Choroid plexus epithelial cell (primary cell): ENCODE measurements at regions not wholly inside any gene's neighbourhood (a gene's known extent, or its start where the extent isn't known, plus 50 kb on each side); places are given as distances from the start of the nearest gene placed in this dataset.
A peak's percentile ranks its signal among the peaks of the same experiment; 100 is the strongest.

Source experiments
- DNase-seq: peaks from one replicate; pipeline ENCODE4 v3.0.0-alpha.2; 2010; ENCODE audit warnings: low read depth
- H3K4me3 ChIP-seq: 2 replicates; pipeline ENCODE4 v1.5.1; 2011; ENCODE audit warnings: low read depth, mild to moderate bottlenecking, control low read depth, low read length, moderate library complexity
- TF ChIP-seq, protein P1 (sequence below): conservative IDR thresholded peaks from 2 replicates; pipeline ENCODE4 v1.5.1; 2011; ENCODE audit warnings: low read depth, mild to moderate bottlenecking, control low read depth, inconsistent platforms, low read length, moderate library complexity

DNA sequence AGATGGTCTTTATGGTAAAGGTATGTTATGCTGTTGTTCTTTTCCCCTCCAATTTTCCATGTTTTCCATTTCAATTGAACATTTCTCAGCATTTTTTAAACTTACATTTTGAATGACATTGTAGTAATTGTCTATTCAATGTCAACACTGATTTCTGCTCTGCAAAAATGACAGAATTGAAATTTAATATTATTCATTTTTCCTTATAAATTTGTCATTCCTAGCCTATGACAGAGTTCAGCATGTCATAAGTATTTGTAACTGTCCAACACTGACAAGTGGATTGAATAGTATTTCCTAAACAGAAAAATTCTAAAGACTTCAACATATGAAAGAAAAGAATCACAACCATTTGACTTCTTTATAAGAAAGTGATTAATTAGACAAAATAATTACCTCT, 1478.3 kb upstream of the CDH6 start:
- DNase-seq = no peak
- H3K4me3 ChIP-seq = no peak overlapping the region
- TF ChIP-seq, protein P1, sequence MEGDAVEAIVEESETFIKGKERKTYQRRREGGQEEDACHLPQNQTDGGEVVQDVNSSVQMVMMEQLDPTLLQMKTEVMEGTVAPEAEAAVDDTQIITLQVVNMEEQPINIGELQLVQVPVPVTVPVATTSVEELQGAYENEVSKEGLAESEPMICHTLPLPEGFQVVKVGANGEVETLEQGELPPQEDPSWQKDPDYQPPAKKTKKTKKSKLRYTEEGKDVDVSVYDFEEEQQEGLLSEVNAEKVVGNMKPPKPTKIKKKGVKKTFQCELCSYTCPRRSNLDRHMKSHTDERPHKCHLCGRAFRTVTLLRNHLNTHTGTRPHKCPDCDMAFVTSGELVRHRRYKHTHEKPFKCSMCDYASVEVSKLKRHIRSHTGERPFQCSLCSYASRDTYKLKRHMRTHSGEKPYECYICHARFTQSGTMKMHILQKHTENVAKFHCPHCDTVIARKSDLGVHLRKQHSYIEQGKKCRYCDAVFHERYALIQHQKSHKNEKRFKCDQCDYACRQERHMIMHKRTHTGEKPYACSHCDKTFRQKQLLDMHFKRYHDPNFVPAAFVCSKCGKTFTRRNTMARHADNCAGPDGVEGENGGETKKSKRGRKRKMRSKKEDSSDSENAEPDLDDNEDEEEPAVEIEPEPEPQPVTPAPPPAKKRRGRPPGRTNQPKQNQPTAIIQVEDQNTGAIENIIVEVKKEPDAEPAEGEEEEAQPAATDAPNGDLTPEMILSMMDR = no peak

GRCh38 chr5:29702875-29703274, 1490.6 kb upstream of the CDH6 start:
- H3K4me3 ChIP-seq = no peak overlapping the region
- TF ChIP-seq, protein P1 = no peak
- no peak for DNase-seq

DNA sequence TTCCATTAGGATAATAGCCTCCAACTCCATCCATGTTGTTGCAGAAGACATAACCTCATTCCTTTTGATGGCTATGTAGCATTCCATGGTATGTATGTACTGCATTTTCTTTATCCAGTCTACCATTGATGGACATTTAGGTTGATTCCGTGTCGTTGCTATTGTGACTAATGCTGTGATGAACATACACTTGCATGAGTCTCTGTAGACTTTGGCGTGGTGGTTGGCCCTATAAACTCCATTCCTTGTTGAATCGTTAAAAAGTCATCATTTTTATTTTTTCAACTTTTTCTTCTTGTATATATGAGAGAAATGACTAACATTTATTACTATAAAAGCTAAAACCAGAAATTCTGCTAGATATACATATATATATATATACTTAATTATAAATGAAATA, 1491.9 kb upstream of the CDH6 start:
- H3K4me3 ChIP-seq = no peak overlapping the region
- no peak for DNase-seq
- TF ChIP-seq, protein P1 = no peak

GRCh38 chr5:29697785-29698414, 1495.6 kb upstream of the CDH6 start:
- no peak overlapping the region for H3K4me3 ChIP-seq
- TF ChIP-seq, protein P1 = no peak
- DNase-seq = peak; percentile 0

DNA sequence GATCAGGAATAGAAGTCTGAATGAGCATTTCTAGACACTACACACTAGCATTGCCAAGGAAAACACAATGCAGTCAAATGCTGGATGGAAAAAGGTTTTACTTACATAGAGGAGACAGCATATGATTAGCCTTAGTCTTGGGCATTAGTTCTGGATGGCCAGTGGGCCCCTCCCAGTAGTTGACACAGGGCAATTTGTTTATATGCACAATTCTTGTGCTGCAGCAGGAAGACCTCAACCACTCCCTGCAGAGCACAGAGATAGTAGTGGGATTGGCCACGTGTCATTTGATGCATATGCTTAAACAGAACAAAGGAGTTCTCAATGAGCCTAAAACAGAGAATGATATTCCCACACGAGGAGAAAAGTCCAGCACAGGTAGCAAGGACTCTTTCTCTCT, 1496.2 kb upstream of the CDH6 start:
- no peak overlapping the region for H3K4me3 ChIP-seq
- DNase-seq = no peak
- TF ChIP-seq, protein P1 = no peak

DNA sequence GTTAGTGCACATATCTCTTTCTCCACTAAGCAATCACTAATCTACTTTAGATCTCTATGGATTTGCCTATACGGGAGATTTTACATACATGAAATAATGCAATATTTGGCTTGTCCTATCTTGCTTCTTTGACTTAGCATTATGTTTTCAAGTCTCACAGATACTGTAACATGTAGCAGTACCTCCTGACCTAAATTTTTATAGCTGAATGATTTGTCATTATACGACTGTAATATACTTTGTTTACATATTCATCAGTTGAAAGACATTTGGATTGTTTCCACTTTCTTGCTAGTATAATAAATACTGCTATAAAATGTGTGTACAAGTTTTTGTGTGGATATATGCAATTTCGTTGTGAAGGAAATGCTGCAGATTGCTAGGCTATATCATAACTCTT, 1520.8 kb upstream of the CDH6 start:
- DNase-seq = no peak
- H3K4me3 ChIP-seq = no peak overlapping the region
- TF ChIP-seq, protein P1 = no peak

GRCh38 chr5:29662876-29663275, 1530.6 kb upstream of the CDH6 start:
- H3K4me3 ChIP-seq = no peak overlapping the region
- DNase-seq = no peak
- TF ChIP-seq, protein P1 = no peak
